ENCODE measurements at regions not wholly inside any gene's neighbourhood (a gene's known extent, or its start where the extent isn't known, plus 50 kb on each side); places are given as distances from the start of the nearest gene placed in this dataset.
"Not testable (repeated sequence)": the region's sequence is repeated elsewhere in the genome, so short reads cannot be mapped to it uniquely, and the experiment has no call there.

DNA sequence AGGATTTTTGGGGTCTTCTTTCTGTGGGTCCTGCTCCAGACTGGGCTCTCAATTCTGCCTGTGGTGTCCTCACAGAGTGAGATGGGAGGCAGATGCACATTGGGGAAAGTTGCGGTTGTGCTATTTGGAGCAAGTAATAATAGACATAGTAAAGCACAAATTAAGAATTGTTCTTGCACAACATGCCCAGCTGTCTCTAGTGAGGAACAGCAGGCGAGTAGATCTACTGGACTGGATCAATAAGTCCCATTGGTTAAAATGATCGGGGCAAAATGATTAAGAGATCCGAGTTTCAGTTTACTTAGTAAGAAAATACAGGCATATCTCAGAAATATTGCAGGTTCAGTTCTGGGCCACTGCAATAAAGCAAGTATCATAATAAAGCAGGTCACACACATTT lies 448.3 kb upstream of the PROX1 start:
- Histone ChIP-seq H3K4me1 (no peaks in the 10 kb centered on the region), H3K9me3 (no peaks in the 10 kb centered on the region), H3K4me3 (no peak overlapping the region), H3K27ac (no peak overlapping the region), H3K36me3 (no peaks in the 10 kb centered on the region), H3K27me3 (replicated peaks in 1 of 7) (no peaks in the 10 kb centered on the region)
- no peak for DNase-seq
- TF ChIP-seq, protein P1, sequence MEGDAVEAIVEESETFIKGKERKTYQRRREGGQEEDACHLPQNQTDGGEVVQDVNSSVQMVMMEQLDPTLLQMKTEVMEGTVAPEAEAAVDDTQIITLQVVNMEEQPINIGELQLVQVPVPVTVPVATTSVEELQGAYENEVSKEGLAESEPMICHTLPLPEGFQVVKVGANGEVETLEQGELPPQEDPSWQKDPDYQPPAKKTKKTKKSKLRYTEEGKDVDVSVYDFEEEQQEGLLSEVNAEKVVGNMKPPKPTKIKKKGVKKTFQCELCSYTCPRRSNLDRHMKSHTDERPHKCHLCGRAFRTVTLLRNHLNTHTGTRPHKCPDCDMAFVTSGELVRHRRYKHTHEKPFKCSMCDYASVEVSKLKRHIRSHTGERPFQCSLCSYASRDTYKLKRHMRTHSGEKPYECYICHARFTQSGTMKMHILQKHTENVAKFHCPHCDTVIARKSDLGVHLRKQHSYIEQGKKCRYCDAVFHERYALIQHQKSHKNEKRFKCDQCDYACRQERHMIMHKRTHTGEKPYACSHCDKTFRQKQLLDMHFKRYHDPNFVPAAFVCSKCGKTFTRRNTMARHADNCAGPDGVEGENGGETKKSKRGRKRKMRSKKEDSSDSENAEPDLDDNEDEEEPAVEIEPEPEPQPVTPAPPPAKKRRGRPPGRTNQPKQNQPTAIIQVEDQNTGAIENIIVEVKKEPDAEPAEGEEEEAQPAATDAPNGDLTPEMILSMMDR (IDR thresholded peaks at IDR 0.05 in 8 of 11, conservative IDR thresholded peaks at IDR 0.05 in 3 of 11) = no peak
- TF ChIP-seq POLR2AphosphoS5 (IDR thresholded peaks at IDR 0.05) (no peak), POLR2A (IDR thresholded peaks at IDR 0.05) (no peak)
- intact Hi-C loops (cut with DNase I; ENCODE audit: low total_unique reads) = no loop called here
- 89 to 96% (median 92%) methylated on average over 4 of the region's 4 CpGs for WGBS, 5 donors

DNA sequence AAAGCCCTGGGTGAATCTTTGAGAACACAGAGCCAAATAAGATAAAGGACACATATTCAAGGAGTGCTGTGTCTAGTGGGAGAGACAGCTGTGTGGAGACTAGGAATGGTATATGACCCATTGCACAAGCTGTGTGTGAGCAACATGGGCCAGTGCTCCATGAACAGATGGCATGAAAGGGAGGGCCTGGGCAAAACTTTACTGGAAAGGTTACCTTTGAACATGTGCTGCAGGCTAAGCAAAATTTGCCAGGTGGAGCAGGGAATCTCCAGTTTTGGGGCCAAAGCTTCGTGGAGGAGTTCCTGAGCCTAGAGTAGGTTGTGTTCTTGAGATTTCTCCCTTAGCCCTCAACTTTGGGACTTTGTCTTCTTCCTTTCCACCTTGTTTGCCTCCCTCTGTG lies 446.1 kb upstream of the PROX1 start:
- no peak overlapping the region for H3K27ac ChIP-seq
- TF ChIP-seq, protein P1 (IDR thresholded peaks at IDR 0.05 in 8 of 11, conservative IDR thresholded peaks at IDR 0.05 in 3 of 11) = no peak
- no peak for TF ChIP-seq POLR2AphosphoS5 (IDR thresholded peaks at IDR 0.05)
- no peak for TF ChIP-seq POLR2A (IDR thresholded peaks at IDR 0.05)
- intact Hi-C loops (cut with DNase I; ENCODE audit: low total_unique reads) = no loop called here
- H3K9me3 ChIP-seq = no peaks in the 10 kb centered on the region
- no peak overlapping the region for H3K4me3 ChIP-seq
- no peak for DNase-seq
- no peaks in the 10 kb centered on the region for H3K4me1 ChIP-seq
- no peaks in the 10 kb centered on the region for H3K27me3 ChIP-seq (replicated peaks in 1 of 7)
- 0 to 64% (median 13%) methylated on average over 1 of the region's 1 CpG for WGBS, 5 donors
- H3K36me3 ChIP-seq = no peaks in the 10 kb centered on the region

DNA sequence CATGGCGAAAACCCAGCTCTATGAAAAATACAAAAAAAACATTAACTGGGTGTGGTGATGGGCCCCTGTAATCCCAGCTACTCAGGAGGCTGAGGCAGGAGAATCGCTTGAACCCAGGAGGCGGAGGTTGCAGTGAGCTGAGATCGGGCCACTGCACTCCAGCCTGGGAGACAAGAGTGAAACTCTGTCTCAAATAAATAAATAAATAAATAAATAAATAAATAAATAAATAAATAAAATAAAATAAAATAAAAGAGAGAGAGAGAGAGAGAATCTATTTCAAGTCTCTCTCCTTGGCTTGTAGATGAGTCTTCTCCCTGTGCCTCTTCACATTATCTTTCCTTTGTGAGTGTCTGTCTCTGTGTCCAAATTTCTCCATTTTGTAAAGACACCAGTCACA lies 442.6 kb upstream of the PROX1 start:
- H3K36me3 ChIP-seq; DNase-seq; H3K4me1 ChIP-seq; H3K9me3 ChIP-seq; H3K4me3 ChIP-seq; H3K27me3 ChIP-seq (replicated peaks in 1 of 7); H3K27ac ChIP-seq; intact Hi-C loops (cut with DNase I; ENCODE audit: low total_unique reads): not testable (repeated sequence)
- 90 to 98% (median 96%) methylated on average over 4 of the region's 4 CpGs for WGBS, 5 donors

DNA sequence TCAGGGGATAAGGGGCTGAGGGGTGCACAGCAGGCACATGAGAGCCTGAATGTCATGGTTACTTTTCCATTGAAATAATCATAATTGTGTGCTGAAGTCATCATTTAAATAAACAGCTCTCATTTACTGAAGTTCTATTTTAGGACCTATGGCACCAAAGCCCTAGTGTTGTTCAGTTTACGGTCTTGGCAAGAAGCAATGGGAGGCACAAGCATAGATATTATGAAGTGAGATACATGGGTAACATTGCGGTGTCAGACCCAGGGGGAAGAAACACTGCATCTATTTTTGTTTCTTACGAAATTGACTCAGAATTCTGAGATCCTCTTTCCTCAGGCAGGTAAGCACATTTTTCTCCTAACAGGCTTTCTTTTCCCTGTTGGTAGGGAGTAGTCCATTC lies 437.8 kb upstream of the PROX1 start:
- DNase-seq = no peak
- H3K36me3 ChIP-seq = no peaks in the 10 kb centered on the region
- peaks cover 0 to 4% (median 0%) of the 10 kb centered on the region in 8 donors for H3K9me3 ChIP-seq
- TF ChIP-seq, protein P1 (IDR thresholded peaks at IDR 0.05 in 8 of 11, conservative IDR thresholded peaks at IDR 0.05 in 3 of 11) = no peak
- TF ChIP-seq POLR2A (IDR thresholded peaks at IDR 0.05) = no peak
- TF ChIP-seq POLR2AphosphoS5 (IDR thresholded peaks at IDR 0.05) = no peak
- intact Hi-C loops (cut with DNase I; ENCODE audit: low total_unique reads) = no loop called here
- no peak overlapping the region for H3K4me3 ChIP-seq
- H3K27me3 ChIP-seq (replicated peaks in 1 of 7) = no peaks in the 10 kb centered on the region
- H3K4me1 ChIP-seq = no peaks in the 10 kb centered on the region
- no peak overlapping the region for H3K27ac ChIP-seq
- 88 to 94% (median 91%) methylated on average over 3 of the region's 3 CpGs for WGBS, 5 donors

DNA sequence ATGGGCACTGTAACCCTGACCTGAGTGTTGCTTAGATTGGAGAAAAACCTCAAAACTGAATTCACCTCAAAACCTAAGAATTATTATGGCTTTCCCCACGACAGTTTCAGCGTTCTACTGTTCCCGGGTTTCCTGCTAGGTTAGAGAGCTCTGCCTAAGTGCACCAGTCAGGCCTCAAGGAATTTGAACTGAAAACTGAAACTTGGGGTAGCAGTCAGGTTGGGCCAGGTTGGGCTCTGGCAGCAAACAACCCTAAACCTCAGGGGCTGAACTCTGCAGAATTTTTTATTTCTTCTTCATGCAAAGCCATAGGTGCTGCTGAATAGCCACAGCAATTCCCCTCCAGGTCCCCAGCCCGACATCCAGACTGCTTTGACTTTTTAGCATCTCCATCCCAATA lies 437.0 kb upstream of the PROX1 start:
- H3K27me3 ChIP-seq (replicated peaks in 1 of 7) = no peaks in the 10 kb centered on the region
- WGBS, 5 donors = 68 to 80% (median 75%) methylated on average over 4 of the region's 4 CpGs

More for the DNA sequence above, 437.0 kb upstream of the PROX1 start:
- TF ChIP-seq, protein P1 (IDR thresholded peaks at IDR 0.05 in 8 of 11, conservative IDR thresholded peaks at IDR 0.05 in 3 of 11) = no peak
- TF ChIP-seq POLR2AphosphoS5 (IDR thresholded peaks at IDR 0.05) = no peak
- TF ChIP-seq POLR2A (IDR thresholded peaks at IDR 0.05) = no peak
- H3K27ac ChIP-seq = no peak overlapping the region
- H3K36me3 ChIP-seq = no peaks in the 10 kb centered on the region
- no peak for DNase-seq
- no peaks in the 10 kb centered on the region for H3K4me1 ChIP-seq
- H3K4me3 ChIP-seq = no peak overlapping the region
- H3K9me3 ChIP-seq = peaks cover 0 to 4% (median 0%) of the 10 kb centered on the region in 8 donors
- intact Hi-C loops (cut with DNase I; ENCODE audit: low total_unique reads) = no loop called here
